H1 (cell line): ENCODE measurements at regions not wholly inside any gene's neighbourhood (a gene's known extent, or its start where the extent isn't known, plus 50 kb on each side); places are given as distances from the start of the nearest gene placed in this dataset.

ENCODE experiments used
- CTCF ChIA-PET: fragments of 300-600 bp; sonication (Branson Sonifier 250); formaldehyde crosslinking; loops from one replicate; lab custom pipeline; 2021; ENCODE audit not compliant: partially characterized antibody; lab: Charles Lee
- POLR2A ChIA-PET: fragments of 300-600 bp; sonication (Branson Sonifier 250); formaldehyde crosslinking; loops from one replicate; lab custom pipeline; 2021; ENCODE audit warnings: inconsistent platforms; ENCODE audit not compliant: partially characterized antibody; lab: Charles Lee
- DNase-seq, 2 experiments: peaks; one replicate each; pipeline versions ENCODE4 v3.0.0 to v3.0.0-alpha.2; 2010 to 2022; ENCODE audit warnings: low spot score in 2 of 2, low read depth in 1 of 2, mixed read lengths in 1 of 2
- FAIRE-seq: peaks from 2 replicates; lab custom pipeline; 2011; peaks lifted over from hg19 to GRCh38; lab: Jason Lieb, UNC
- H2AFZ ChIP-seq: 2 replicates; pipeline ENCODE4 v1.8.1; 2012; ENCODE audit warnings: low read length, inconsistent platforms
- H2AK5ac ChIP-seq: 2 replicates; pipeline ENCODE4 v1.6.1; 2013; ENCODE audit warnings: low read depth, low read length
- H2BK120ac ChIP-seq: replicated peaks from 2 replicates; pipeline ENCODE3; 2013; ENCODE audit warnings: low read depth, low read length, inconsistent platforms
- H2BK12ac ChIP-seq: 2 replicates; pipeline ENCODE4 v1.6.1; 2013; ENCODE audit warnings: low read depth, low read length
- H2BK15ac ChIP-seq: 2 replicates; pipeline ENCODE4 v1.6.1; 2013; ENCODE audit warnings: low read length
- H2BK20ac ChIP-seq: 2 replicates; pipeline ENCODE4 v1.6.1; 2013; ENCODE audit warnings: low read length
- H2BK5ac ChIP-seq: 2 replicates; pipeline ENCODE4 v1.6.1; 2013; ENCODE audit warnings: low read depth, low read length
- H3K14ac ChIP-seq: 2 replicates; pipeline ENCODE4 v1.6.1; 2013; ENCODE audit warnings: inconsistent platforms; ENCODE audit not compliant: insufficient read length
- H3K18ac ChIP-seq: 2 replicates; pipeline ENCODE4 v1.6.1; 2013; ENCODE audit warnings: low read length; ENCODE audit errors: extremely low read depth
- H3K23ac ChIP-seq: 2 replicates; pipeline ENCODE4 v1.6.1; 2013; ENCODE audit warnings: inconsistent platforms; ENCODE audit not compliant: insufficient read length
- H3K23me2 ChIP-seq: 2 replicates; pipeline ENCODE4 v1.6.1; 2013; ENCODE audit warnings: low read depth, low read length
- H3K27ac ChIP-seq: 2 replicates; pipeline ENCODE4 v1.6.1; 2011; ENCODE audit warnings: low read depth, low read length, inconsistent platforms
- H3K27me3 ChIP-seq, 4 experiments: replicated peaks in 1 of 4; 1 replicate in 1 of 4; 2 replicates in 3 of 4; pipeline versions ENCODE4 v1.6.1 to v1.8.1; 2011 to 2013; ENCODE audit warnings: low read length in 3 of 4, mild to moderate bottlenecking in 3 of 4, inconsistent platforms in 2 of 4, mixed read lengths in 2 of 4, moderate library complexity in 1 of 4; ENCODE audit not compliant: control insufficient read depth in 3 of 4, insufficient read depth in 3 of 4; ENCODE audit errors: extremely low read depth in 1 of 4
- H3K36me3 ChIP-seq, 4 experiments: 2 replicates each; pipeline versions ENCODE4 v1.6.1 to v1.8.1; 2011 to 2013; ENCODE audit warnings: mild to moderate bottlenecking in 4 of 4, low read length in 3 of 4, moderate library complexity in 2 of 4, control low read depth in 1 of 4, inconsistent platforms in 1 of 4; ENCODE audit not compliant: insufficient read depth in 4 of 4, control insufficient read depth in 2 of 4
- H3K4ac ChIP-seq: replicated peaks from 2 replicates; pipeline ENCODE3; 2013; ENCODE audit warnings: low read length, low read depth, mixed read lengths, inconsistent platforms; ENCODE audit not compliant: insufficient read length
- H3K4me1 ChIP-seq, 4 experiments: replicated peaks in 1 of 4; 1 replicate in 1 of 4; 2 replicates in 3 of 4; pipeline versions ENCODE4 v1.6.1 to v1.8.1; 2011 to 2013; ENCODE audit warnings: low read length in 3 of 4, inconsistent platforms in 2 of 4, mixed read lengths in 1 of 4; ENCODE audit not compliant: insufficient read depth in 4 of 4, control insufficient read depth in 3 of 4
- H3K4me2 ChIP-seq, 2 experiments: 2 replicates each; pipeline versions ENCODE4 v1.6.1 to v1.8.1; 2011 to 2013; ENCODE audit warnings: low read depth in 2 of 2, low read length in 2 of 2, control low read depth in 1 of 2, inconsistent platforms in 1 of 2, mild to moderate bottlenecking in 1 of 2; ENCODE audit not compliant: insufficient read depth in 1 of 2
- H3K4me3 ChIP-seq, 4 experiments: fragments of 200-600, 300-600 bp in 1 of 4; sonication (generic), shearing (Covaris generic), sonication (Bioruptor Twin) in 1 of 4; 2 replicates each; pipeline versions ENCODE4 v1.5.1 to v1.8.1; 2011 to 2016; ENCODE audit warnings: low read length in 4 of 4, low read depth in 3 of 4, control low read depth in 2 of 4, inconsistent platforms in 2 of 4, mild to moderate bottlenecking in 2 of 4, mixed read lengths in 1 of 4, moderate library complexity in 1 of 4; ENCODE audit not compliant: insufficient read depth in 2 of 4; ENCODE audit errors: extremely low read depth in 1 of 4
- H3K56ac ChIP-seq: replicated peaks from 2 replicates; pipeline ENCODE3; 2013; ENCODE audit warnings: low read depth, mild to moderate bottlenecking, mixed read lengths, low read length, inconsistent platforms; ENCODE audit not compliant: insufficient read length
- H3K79me1 ChIP-seq: 2 replicates; pipeline ENCODE4 v1.6.1; 2013; ENCODE audit warnings: low read depth, low read length, control low read depth
- H3K79me2 ChIP-seq, 2 experiments: 2 replicates each; pipeline versions ENCODE4 v1.6.1 to v1.8.1; 2012 to 2013; ENCODE audit warnings: low read length in 2 of 2, mild to moderate bottlenecking in 2 of 2, inconsistent platforms in 1 of 2; ENCODE audit not compliant: insufficient read depth in 2 of 2, control insufficient read depth in 1 of 2
- H3K9ac ChIP-seq, 4 experiments: replicated peaks in 1 of 4; 1 replicate in 1 of 4; 2 replicates in 3 of 4; pipeline versions ENCODE4 v1.6.1 to v1.8.1; 2011 to 2013; ENCODE audit warnings: low read depth in 3 of 4, low read length in 3 of 4, control low read depth in 2 of 4, mild to moderate bottlenecking in 2 of 4, moderate library complexity in 2 of 4, inconsistent platforms in 1 of 4; ENCODE audit errors: extremely low read depth in 1 of 4
- H3K9me3 ChIP-seq, 2 experiments: 2 replicates each; pipeline versions ENCODE4 v1.6.1 to v1.8.1; 2012 to 2013; ENCODE audit warnings: mild to moderate bottlenecking in 2 of 2, moderate library complexity in 2 of 2, control low read depth in 1 of 2, inconsistent platforms in 1 of 2, low read depth in 1 of 2, low read length in 1 of 2, mixed read lengths in 1 of 2; ENCODE audit not compliant: insufficient read depth in 2 of 2
- H4K20me1 ChIP-seq, 2 experiments: replicated peaks in 1 of 2; 2 replicates each; pipeline versions ENCODE3 to v1.8.1; 2011 to 2013; ENCODE audit warnings: inconsistent platforms in 2 of 2, low read length in 2 of 2, mild to moderate bottlenecking in 1 of 2; ENCODE audit not compliant: insufficient read depth in 2 of 2, control insufficient read depth in 1 of 2
- H4K5ac ChIP-seq: 2 replicates; pipeline ENCODE4 v1.6.1; 2013; ENCODE audit warnings: low read length, low read depth, mixed read lengths, inconsistent platforms; ENCODE audit not compliant: insufficient read length
- H4K8ac ChIP-seq: 2 replicates; pipeline ENCODE4 v1.8.0; 2013; ENCODE audit warnings: mild to moderate bottlenecking, moderate library complexity, low read length, inconsistent platforms; ENCODE audit not compliant: insufficient read depth; ENCODE audit errors: extremely low read depth
- H4K91ac ChIP-seq: replicated peaks from 2 replicates; pipeline ENCODE3; 2013; ENCODE audit warnings: low read length, mixed read lengths, inconsistent platforms; ENCODE audit not compliant: insufficient read length
- CTBP2 ChIP-seq: IDR thresholded peaks from 2 replicates; pipeline ENCODE4 v1.7.0; 2011; ENCODE audit warnings: borderline replicate concordance, mild to moderate bottlenecking, moderate library complexity, mixed read lengths, low read length; ENCODE audit not compliant: insufficient read depth, insufficient read length
- NANOG ChIP-seq: IDR thresholded peaks from 2 replicates; pipeline ENCODE4 v1.6.1; 2011; ENCODE audit warnings: low read length, low read depth, mild to moderate bottlenecking, inconsistent platforms; ENCODE audit not compliant: insufficient read depth, poor library complexity, severe bottlenecking
- WGBS, 2 experiments: shearing (Covaris generic) in 1 of 2; methylation state at CpG; one replicate each; pipeline versions ENCODE4 v1.1.6 to v1.1.7; 2013 to 2015; ENCODE audit warnings: low lambda C conversion rate in 2 of 2, mixed read lengths in 2 of 2, inconsistent platforms in 1 of 2, low coverage in 1 of 2, missing lambda C conversion rate in 1 of 2; ENCODE audit not compliant: insufficient replicate concordance in 2 of 2, insufficient coverage in 1 of 2, insufficient read length in 1 of 2; ENCODE audit errors: extremely low coverage in 1 of 2, missing lambda C conversion rate in 1 of 2; 5-methylcytosine and 5-hydroxymethylcytosine counted together

DNA sequence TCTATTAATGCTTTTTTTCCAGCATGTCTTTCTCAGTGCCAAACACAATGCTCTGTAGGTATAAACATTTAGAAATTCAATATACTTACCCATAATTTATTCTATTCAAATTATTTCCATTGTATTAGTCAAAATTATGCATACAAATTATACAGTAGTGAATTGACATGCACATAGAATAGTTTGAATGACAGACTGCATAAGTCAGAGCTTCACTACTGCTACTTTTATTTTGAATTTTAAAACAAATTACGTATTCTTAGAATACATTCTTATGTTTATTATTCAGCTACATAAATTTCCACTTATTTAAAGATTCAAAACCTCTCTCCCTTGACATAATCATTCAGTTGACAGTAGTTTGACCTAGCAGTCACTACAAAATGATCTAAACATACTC is 808.0 kb upstream of the CCDC179 start:
- no peak overlapping the region for H2BK12ac ChIP-seq
- no peak overlapping the region for H3K18ac ChIP-seq
- H3K14ac ChIP-seq = no peak overlapping the region
- no peak overlapping the region for H2AFZ ChIP-seq
- no peak overlapping the region for H2AK5ac ChIP-seq
- no peak overlapping the region for H2BK5ac ChIP-seq
- no peak overlapping the region for H2BK20ac ChIP-seq
- no peaks in the 10 kb centered on the region for H3K23me2 ChIP-seq
- H3K27me3 ChIP-seq = no peaks in the 10 kb centered on the region
- FAIRE-seq = no peak
- TF ChIP-seq CTBP2 (no peak), NANOG (no peak)
- TF ChIP-seq, all 59 proteins: peak for 0
- Histone ChIP-seq H4K20me1 (no peaks in the 10 kb centered on the region), H3K79me1 (no peaks in the 10 kb centered on the region), H3K4me2 (no peak overlapping the region), H2BK15ac (no peak overlapping the region), H3K9ac (no peak overlapping the region), H4K91ac (no peak overlapping the region), H3K23ac (no peak overlapping the region), H3K56ac (no peak overlapping the region), H4K5ac (no peak overlapping the region), H3K79me2 (no peaks in the 10 kb centered on the region), H4K8ac (no peak overlapping the region), H3K27ac (no peak overlapping the region), H3K4ac (no peak overlapping the region), H3K4me3 (no peak overlapping the region), H2BK120ac (no peak overlapping the region), H3K9me3 (peaks cover 3 to 5% of the 10 kb centered on the region in 2 experiments; a peak in 1 of 4 replicates), H3K4me1 (no peaks in the 10 kb centered on the region), H3K36me3 (no peaks in the 10 kb centered on the region)
- ChIA-PET CTCF (no interaction called here), POLR2A (no interaction called here)
- 92% methylated on average over 1 of the region's 1 CpG; no CpG with 5 or more reads in 1 of the 2 experiments for WGBS, 2 experiments
- no peak for DNase-seq
